HL-60 (cell line): ENCODE measurements at regions not wholly inside any gene's neighbourhood (a gene's known extent, or its start where the extent isn't known, plus 50 kb on each side); places are given as distances from the start of the nearest gene placed in this dataset.

Experiments used
- DNase-seq, 2 experiments: peaks; one replicate each; pipeline ENCODE4 v3.0.0-alpha.2; 2010 to 2020; ENCODE audit warnings: low read depth in 1 of 2, low spot score in 1 of 2
- H3K27ac ChIP-seq: fragments of 250-450 bp; sonication (Bioruptor Pico); replicated peaks from 2 replicates; pipeline ENCODE4 v1.5.1; 2020; ENCODE audit warnings: mild to moderate bottlenecking, moderate library complexity
- H3K27me3 ChIP-seq: fragments of 250-450 bp; sonication (Bioruptor Pico); 2 replicates; pipeline ENCODE4 v1.5.1; 2021; ENCODE audit warnings: mild to moderate bottlenecking, moderate library complexity; ENCODE audit not compliant: insufficient read depth, poor library complexity, severe bottlenecking
- H3K4me3 ChIP-seq: replicated peaks from 2 replicates; pipeline ENCODE4 v1.5.1; 2011; ENCODE audit warnings: mild to moderate bottlenecking, control low read depth, low read length; ENCODE audit not compliant: insufficient read depth
- GABPA ChIP-seq: IDR thresholded peaks from 2 replicates; pipeline ENCODE4 v1.6.1; 2012; ENCODE audit warnings: low read depth
- POLR2AphosphoS5 ChIP-seq: IDR thresholded peaks from 2 replicates; pipeline ENCODE4 v1.6.1; 2012; ENCODE audit warnings: low read depth
- REST ChIP-seq: IDR thresholded peaks from 2 replicates; pipeline ENCODE4 v1.6.1; 2012; ENCODE audit warnings: low read depth; ENCODE audit not compliant: insufficient replicate concordance
- SPI1 ChIP-seq: IDR thresholded peaks from 2 replicates; pipeline ENCODE4 v1.6.1; 2012; ENCODE audit warnings: low read depth, mild to moderate bottlenecking, borderline replicate concordance
- TF ChIP-seq, protein P1 (sequence below): IDR thresholded peaks from one replicate; pipeline ENCODE4 v1.5.1; 2011; ENCODE audit warnings: low read length, control low read depth, inconsistent platforms; ENCODE audit not compliant: insufficient read depth

DNA sequence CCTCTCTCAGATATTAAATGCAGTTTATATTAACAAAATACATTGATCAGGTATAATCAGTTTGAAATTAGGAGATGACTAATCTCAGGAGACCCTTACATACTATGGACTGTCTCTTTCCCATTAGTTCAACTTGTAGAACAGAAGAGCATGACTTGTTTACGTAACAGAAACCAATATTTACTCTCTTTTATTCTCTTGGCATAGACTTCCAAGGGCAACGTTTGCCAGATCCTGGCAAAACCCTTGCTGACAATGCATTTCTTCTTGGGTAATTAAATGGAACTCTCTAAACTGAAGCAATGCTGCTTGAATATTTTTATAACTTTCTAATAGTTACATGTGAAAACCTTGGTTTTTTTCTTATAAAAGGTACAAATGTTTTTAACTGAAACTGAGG lies 68.3 kb upstream of the MYO16 start:
- no peak for DNase-seq
- Histone ChIP-seq H3K27ac (no peak overlapping the region), H3K4me3 (no peak overlapping the region), H3K27me3 (no peaks in the 10 kb centered on the region)
- no peak for TF ChIP-seq POLR2AphosphoS5
- TF ChIP-seq SPI1: no peak
- TF ChIP-seq REST: no peak
- TF ChIP-seq GABPA: no peak
- TF ChIP-seq, protein P1, sequence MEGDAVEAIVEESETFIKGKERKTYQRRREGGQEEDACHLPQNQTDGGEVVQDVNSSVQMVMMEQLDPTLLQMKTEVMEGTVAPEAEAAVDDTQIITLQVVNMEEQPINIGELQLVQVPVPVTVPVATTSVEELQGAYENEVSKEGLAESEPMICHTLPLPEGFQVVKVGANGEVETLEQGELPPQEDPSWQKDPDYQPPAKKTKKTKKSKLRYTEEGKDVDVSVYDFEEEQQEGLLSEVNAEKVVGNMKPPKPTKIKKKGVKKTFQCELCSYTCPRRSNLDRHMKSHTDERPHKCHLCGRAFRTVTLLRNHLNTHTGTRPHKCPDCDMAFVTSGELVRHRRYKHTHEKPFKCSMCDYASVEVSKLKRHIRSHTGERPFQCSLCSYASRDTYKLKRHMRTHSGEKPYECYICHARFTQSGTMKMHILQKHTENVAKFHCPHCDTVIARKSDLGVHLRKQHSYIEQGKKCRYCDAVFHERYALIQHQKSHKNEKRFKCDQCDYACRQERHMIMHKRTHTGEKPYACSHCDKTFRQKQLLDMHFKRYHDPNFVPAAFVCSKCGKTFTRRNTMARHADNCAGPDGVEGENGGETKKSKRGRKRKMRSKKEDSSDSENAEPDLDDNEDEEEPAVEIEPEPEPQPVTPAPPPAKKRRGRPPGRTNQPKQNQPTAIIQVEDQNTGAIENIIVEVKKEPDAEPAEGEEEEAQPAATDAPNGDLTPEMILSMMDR: no peak

DNA sequence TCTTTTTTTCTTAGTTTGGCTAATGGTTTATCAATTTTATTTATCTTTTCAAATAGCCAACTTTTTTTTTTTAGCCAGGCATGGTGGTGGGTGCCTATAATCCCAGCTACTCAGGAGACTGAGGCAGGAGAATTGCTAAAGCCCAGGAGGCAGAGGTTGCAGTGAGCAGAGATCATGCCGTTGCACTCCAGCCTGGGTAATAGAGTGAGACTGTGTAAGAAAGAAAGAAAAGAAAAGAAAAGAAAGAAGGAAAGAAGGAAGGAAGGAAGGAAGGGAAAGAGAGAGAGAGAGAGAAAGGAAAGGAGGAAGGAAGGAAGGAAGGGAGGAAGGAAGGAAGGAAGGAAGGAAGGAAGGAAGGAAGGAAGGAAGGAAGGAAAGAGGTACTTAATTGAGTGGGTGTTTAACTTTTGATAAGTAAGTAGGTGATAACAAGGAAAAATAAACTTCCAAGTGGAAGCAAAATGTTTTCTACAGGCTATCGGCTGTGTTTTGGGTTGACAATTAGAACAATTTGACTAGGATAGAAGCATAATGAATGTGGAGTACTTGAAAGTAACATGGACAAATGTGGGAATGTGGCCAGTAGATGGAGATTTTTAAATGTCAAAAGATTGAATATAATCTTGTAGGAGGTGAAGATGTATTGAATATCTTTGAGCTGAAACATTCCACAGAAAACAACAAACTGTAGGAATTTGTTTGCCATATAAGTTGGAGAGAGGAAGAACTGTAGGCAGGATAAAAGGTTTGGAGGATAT lies 62.8 kb upstream of the MYO16 start:
- Histone ChIP-seq H3K27ac (no peak overlapping the region), H3K27me3 (peaks cover 6% of the 10 kb centered on the region)
- no peak for DNase-seq

GRCh38 chr13:108572782-108573211 lies 56.6 kb upstream of the MYO16 start:
- Histone ChIP-seq H3K4me3 (no peak overlapping the region), H3K27me3 (peaks cover 3% of the 10 kb centered on the region), H3K27ac (no peak overlapping the region)
- DNase-seq: no peak
- no peak for TF ChIP-seq REST
- TF ChIP-seq GABPA: no peak
- TF ChIP-seq SPI1: no peak
- TF ChIP-seq, protein P1: no peak
- TF ChIP-seq POLR2AphosphoS5: no peak

More for the DNA sequence above, 62.8 kb upstream of the MYO16 start:
- TF ChIP-seq POLR2AphosphoS5: no peak
- TF ChIP-seq, protein P1: no peak
- H3K4me3 ChIP-seq: no peak overlapping the region

- TF ChIP-seq GABPA (no peak), REST (no peak), SPI1 (no peak), POLR2AphosphoS5 (no peak)
- TF ChIP-seq, protein P1: no peak
- DNase-seq: no peak
- Histone ChIP-seq H3K27ac (no peak overlapping the region), H3K27me3 (peaks cover 3% of the 10 kb centered on the region), H3K4me3 (no peak overlapping the region)
Observed at GRCh38 chr13:108573455-108573854, 56.0 kb upstream of the MYO16 start.
